ENCODE measurements at regions not wholly inside any gene's neighbourhood (a gene's known extent, or its start where the extent isn't known, plus 50 kb on each side); places are given as distances from the start of the nearest gene placed in this dataset.

GRCh38 chr12:92431146-92431545 lies 271.6 kb upstream of the PLEKHG7 start (continued):
- TF ChIP-seq BCLAF1 (IDR thresholded peaks at IDR 0.05) (no peak), LARP7 (IDR thresholded peaks at IDR 0.05) (no peak), MEF2A (IDR thresholded peaks at IDR 0.05; ENCODE audit: insufficient read depth, low read depth, low read length) (0 out of 2 replicates have a peak, but pooled peaks have one; percentile 34), RUNX3 (IDR thresholded peaks at IDR 0.05; ENCODE audit: low read length) (peak; percentile 87), HDAC6 (IDR thresholded peaks at IDR 0.05; ENCODE audit: unreplicated experiment) (no peak), ZSCAN29 (IDR thresholded peaks at IDR 0.05) (no peak), FOXK2 (IDR thresholded peaks at IDR 0.05) (no peak), ATF2 (IDR thresholded peaks at IDR 0.05; ENCODE audit: low read length) (no peak), TCF7 (IDR thresholded peaks at IDR 0.05; ENCODE audit: borderline replicate concordance) (no peak), NFYA (IDR thresholded peaks at IDR 0.05; ENCODE audit: borderline replicate concordance, low read depth, low read length) (no peak), RBBP5 (conservative IDR thresholded peaks at IDR 0.05) (no peak), IKZF1 (conservative IDR thresholded peaks at IDR 0.05) (peak; percentile 28), IRF5 (IDR thresholded peaks at IDR 0.05; ENCODE audit: borderline replicate concordance) (no peak), CHD2 (IDR thresholded peaks at IDR 0.05; ENCODE audit: borderline replicate concordance, low read depth, low read length) (no peak)
- TF ChIP-seq, protein P1, sequence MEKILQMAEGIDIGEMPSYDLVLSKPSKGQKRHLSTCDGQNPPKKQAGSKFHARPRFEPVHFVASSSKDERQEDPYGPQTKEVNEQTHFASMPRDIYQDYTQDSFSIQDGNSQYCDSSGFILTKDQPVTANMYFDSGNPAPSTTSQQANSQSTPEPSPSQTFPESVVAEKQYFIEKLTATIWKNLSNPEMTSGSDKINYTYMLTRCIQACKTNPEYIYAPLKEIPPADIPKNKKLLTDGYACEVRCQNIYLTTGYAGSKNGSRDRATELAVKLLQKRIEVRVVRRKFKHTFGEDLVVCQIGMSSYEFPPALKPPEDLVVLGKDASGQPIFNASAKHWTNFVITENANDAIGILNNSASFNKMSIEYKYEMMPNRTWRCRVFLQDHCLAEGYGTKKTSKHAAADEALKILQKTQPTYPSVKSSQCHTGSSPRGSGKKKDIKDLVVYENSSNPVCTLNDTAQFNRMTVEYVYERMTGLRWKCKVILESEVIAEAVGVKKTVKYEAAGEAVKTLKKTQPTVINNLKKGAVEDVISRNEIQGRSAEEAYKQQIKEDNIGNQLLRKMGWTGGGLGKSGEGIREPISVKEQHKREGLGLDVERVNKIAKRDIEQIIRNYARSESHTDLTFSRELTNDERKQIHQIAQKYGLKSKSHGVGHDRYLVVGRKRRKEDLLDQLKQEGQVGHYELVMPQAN (conservative IDR thresholded peaks at IDR 0.05): no peak
- TF ChIP-seq, protein P2, sequence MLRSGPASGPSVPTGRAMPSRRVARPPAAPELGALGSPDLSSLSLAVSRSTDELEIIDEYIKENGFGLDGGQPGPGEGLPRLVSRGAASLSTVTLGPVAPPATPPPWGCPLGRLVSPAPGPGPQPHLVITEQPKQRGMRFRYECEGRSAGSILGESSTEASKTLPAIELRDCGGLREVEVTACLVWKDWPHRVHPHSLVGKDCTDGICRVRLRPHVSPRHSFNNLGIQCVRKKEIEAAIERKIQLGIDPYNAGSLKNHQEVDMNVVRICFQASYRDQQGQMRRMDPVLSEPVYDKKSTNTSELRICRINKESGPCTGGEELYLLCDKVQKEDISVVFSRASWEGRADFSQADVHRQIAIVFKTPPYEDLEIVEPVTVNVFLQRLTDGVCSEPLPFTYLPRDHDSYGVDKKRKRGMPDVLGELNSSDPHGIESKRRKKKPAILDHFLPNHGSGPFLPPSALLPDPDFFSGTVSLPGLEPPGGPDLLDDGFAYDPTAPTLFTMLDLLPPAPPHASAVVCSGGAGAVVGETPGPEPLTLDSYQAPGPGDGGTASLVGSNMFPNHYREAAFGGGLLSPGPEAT (IDR thresholded peaks at IDR 0.05; ENCODE audit: low read depth): no peak
- TF ChIP-seq, protein P3, sequence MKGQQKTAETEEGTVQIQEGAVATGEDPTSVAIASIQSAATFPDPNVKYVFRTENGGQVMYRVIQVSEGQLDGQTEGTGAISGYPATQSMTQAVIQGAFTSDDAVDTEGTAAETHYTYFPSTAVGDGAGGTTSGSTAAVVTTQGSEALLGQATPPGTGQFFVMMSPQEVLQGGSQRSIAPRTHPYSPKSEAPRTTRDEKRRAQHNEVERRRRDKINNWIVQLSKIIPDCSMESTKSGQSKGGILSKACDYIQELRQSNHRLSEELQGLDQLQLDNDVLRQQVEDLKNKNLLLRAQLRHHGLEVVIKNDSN (IDR thresholded peaks at IDR 0.05; ENCODE audit: borderline replicate concordance, extremely low read length, insufficient read depth, low read depth, low read length): no peak

All from GM12878 (cell line).